ENCODE measurements at regions not wholly inside any gene's neighbourhood (a gene's known extent, or its start where the extent isn't known, plus 50 kb on each side); places are given as distances from the start of the nearest gene placed in this dataset.

DNA sequence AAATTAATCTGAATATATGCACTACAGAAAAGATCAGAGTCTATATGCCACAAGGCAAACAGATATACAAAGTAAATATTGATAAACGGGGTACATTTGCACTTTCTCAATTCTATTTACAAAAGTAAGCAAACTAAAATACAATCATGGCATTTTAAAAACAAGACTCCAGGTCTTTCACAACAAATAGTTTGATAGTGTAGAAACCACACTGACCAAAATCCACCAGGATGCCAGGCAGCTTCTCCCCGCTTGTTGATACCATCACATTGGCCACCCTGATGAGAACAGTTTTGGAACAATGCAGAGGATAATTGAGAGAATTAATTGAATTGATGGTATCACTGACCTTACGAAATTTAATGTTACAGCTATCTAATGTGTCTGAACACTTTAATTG, 190.6 kb upstream of the TMCO5A start:
- no peak for TF ChIP-seq POLR2A (IDR thresholded peaks at IDR 0.05)
- TF ChIP-seq, protein P1, sequence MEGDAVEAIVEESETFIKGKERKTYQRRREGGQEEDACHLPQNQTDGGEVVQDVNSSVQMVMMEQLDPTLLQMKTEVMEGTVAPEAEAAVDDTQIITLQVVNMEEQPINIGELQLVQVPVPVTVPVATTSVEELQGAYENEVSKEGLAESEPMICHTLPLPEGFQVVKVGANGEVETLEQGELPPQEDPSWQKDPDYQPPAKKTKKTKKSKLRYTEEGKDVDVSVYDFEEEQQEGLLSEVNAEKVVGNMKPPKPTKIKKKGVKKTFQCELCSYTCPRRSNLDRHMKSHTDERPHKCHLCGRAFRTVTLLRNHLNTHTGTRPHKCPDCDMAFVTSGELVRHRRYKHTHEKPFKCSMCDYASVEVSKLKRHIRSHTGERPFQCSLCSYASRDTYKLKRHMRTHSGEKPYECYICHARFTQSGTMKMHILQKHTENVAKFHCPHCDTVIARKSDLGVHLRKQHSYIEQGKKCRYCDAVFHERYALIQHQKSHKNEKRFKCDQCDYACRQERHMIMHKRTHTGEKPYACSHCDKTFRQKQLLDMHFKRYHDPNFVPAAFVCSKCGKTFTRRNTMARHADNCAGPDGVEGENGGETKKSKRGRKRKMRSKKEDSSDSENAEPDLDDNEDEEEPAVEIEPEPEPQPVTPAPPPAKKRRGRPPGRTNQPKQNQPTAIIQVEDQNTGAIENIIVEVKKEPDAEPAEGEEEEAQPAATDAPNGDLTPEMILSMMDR (IDR thresholded peaks at IDR 0.05), result no peak
